GM21360 (cell line): ENCODE measurements at regions not wholly inside any gene's neighbourhood (a gene's known extent, or its start where the extent isn't known, plus 50 kb on each side); places are given as distances from the start of the nearest gene placed in this dataset.
"Not testable (repeated sequence)": the region's sequence is repeated elsewhere in the genome, so short reads cannot be mapped to it uniquely, and the experiment has no call there.

ENCODE experiments used
- ATAC-seq: cut with Tn5 transposase; IDR thresholded peaks from one replicate; pipeline ENCODE4 v1.9.1; 2021; ENCODE audit warnings: mild to moderate bottlenecking, moderate library complexity; ENCODE audit not compliant: unreplicated experiment

GRCh38 chr3:31094048-31094447, 199.6 kb upstream of the GADL1 start:
- ATAC-seq, result no peak

- ATAC-seq, result no peak
Measured at GRCh38 chr3:31095255-31095654, 200.8 kb upstream of the GADL1 start.

- ATAC-seq, result no peak
Measured at GRCh38 chr3:31096661-31097395, 202.4 kb upstream of the GADL1 start.

GRCh38 chr3:31100519-31100918, 206.1 kb upstream of the GADL1 start:
- no peak for ATAC-seq

GRCh38 chr3:31101285-31101684, 206.8 kb upstream of the GADL1 start:
- not testable (repeated sequence) for ATAC-seq

GRCh38 chr3:31102196-31102879, 207.9 kb upstream of the GADL1 start:
- ATAC-seq, result no peak

GRCh38 chr3:31103181-31103580, 208.7 kb upstream of the GADL1 start:
- ATAC-seq, result no peak

- no peak for ATAC-seq
Measured at GRCh38 chr3:31103623-31104180, 209.2 kb upstream of the GADL1 start.

GRCh38 chr3:31105011-31105410, 210.6 kb upstream of the GADL1 start:
- ATAC-seq, result no peak

GRCh38 chr3:31105438-31106077, 211.1 kb upstream of the GADL1 start:
- no peak for ATAC-seq

- ATAC-seq, result no peak
Measured at GRCh38 chr3:31106204-31106603, 211.7 kb upstream of the GADL1 start.

GRCh38 chr3:31106912-31107311, 212.5 kb upstream of the GADL1 start:
- peak; percentile 87 for ATAC-seq

GRCh38 chr3:31114929-31115283, 220.4 kb upstream of the GADL1 start:
- no peak for ATAC-seq

GRCh38 chr3:31115531-31115930, 221.1 kb upstream of the GADL1 start:
- ATAC-seq, result not testable (repeated sequence)

- no peak for ATAC-seq
Measured at GRCh38 chr3:31116651-31117050, 222.2 kb upstream of the GADL1 start.

GRCh38 chr3:31117854-31118253, 223.4 kb upstream of the GADL1 start:
- no peak for ATAC-seq

- ATAC-seq, result no peak
Measured at GRCh38 chr3:31124373-31124772, 229.9 kb upstream of the GADL1 start.

- ATAC-seq, result no peak
Measured at GRCh38 chr3:31125413-31126020, 231.1 kb upstream of the GADL1 start.

- ATAC-seq, result peak; percentile 65
Measured at GRCh38 chr3:31129241-31129640, 234.8 kb upstream of the GADL1 start.

- no peak for ATAC-seq
Measured at GRCh38 chr3:31132132-31132769, 237.8 kb upstream of the GADL1 start.

- no peak for ATAC-seq
Measured at GRCh38 chr3:31133541-31133940, 239.1 kb upstream of the GADL1 start.
